A673 (cell line): ENCODE measurements at regions not wholly inside any gene's neighbourhood (a gene's known extent, or its start where the extent isn't known, plus 50 kb on each side); places are given as distances from the start of the nearest gene placed in this dataset.

ENCODE experiments used
- BruUV-seq: library from RNA; stranded (reverse); fragments of 400-500 nt; replicated peaks from 2 replicates; lab custom pipeline; 2021; lab: Mats Ljungman, UMichigan
- CTCF ChIA-PET: fragments of 300-600 bp; sonication (Branson Sonifier 250); formaldehyde crosslinking; loops from one replicate; lab custom pipeline; 2022; ENCODE audit warnings: antibody characterized with exemption; lab: Charles Lee
- POLR2A ChIA-PET: fragments of 300-600 bp; sonication (Branson Sonifier 250); formaldehyde crosslinking; loops from one replicate; lab custom pipeline; 2022; ENCODE audit warnings: antibody characterized with exemption; ENCODE audit not compliant: low non-redundant PET; lab: Charles Lee
- DNase-seq: peaks from one replicate; pipeline ENCODE4 v3.0.0-alpha.2; 2015; ENCODE audit warnings: low spot score
- H3K27ac ChIP-seq: fragments of 200-600 bp; sonication (generic); 2 replicates; pipeline ENCODE4 v1.5.1; 2016; ENCODE audit warnings: mixed run types, low read depth, mild to moderate bottlenecking, mixed read lengths, antibody characterized with exemption, low read length; ENCODE audit not compliant: poor library complexity, severe bottlenecking
- H3K27me3 ChIP-seq: fragments of 200-600 bp; sonication (generic); replicated peaks from 2 replicates; pipeline ENCODE4 v1.6.1; 2017; ENCODE audit warnings: mixed run types, low read depth, mild to moderate bottlenecking, mixed read lengths, antibody characterized with exemption, low read length; ENCODE audit not compliant: insufficient read depth, poor library complexity
- H3K36me3 ChIP-seq: fragments of 200-600 bp; sonication (generic); 2 replicates; pipeline ENCODE4 v1.6.1; 2016; ENCODE audit warnings: mixed run types, mild to moderate bottlenecking, mixed read lengths, antibody characterized with exemption, low read length; ENCODE audit not compliant: insufficient read depth, poor library complexity, severe bottlenecking
- H3K4me1 ChIP-seq: fragments of 200-600 bp; sonication (generic); 2 replicates; pipeline ENCODE4 v1.6.1; 2017; ENCODE audit warnings: mixed run types, mild to moderate bottlenecking, mixed read lengths, antibody characterized with exemption, low read length; ENCODE audit not compliant: insufficient read depth, poor library complexity, severe bottlenecking
- H3K4me3 ChIP-seq: fragments of 200-600 bp; sonication (generic); 2 replicates; pipeline ENCODE4 v1.5.1; 2016; ENCODE audit warnings: low read depth, mixed run types, mild to moderate bottlenecking, mixed read lengths, low read length; ENCODE audit not compliant: poor library complexity, severe bottlenecking
- H3K9me3 ChIP-seq: fragments of 200-600 bp; sonication (generic); 2 replicates; pipeline ENCODE4 v1.6.1; 2016; ENCODE audit warnings: mixed run types, low read depth, mild to moderate bottlenecking, mixed read lengths, antibody characterized with exemption, low read length; ENCODE audit not compliant: poor library complexity, severe bottlenecking
- CTCF ChIP-seq: fragments of 300-800, 200-600 bp; sonication (generic); conservative IDR thresholded peaks from 2 replicates; pipeline ENCODE4 v1.5.1; 2017; ENCODE audit warnings: low read depth, mild to moderate bottlenecking, antibody characterized with exemption, low read length, moderate library complexity, mixed read lengths
- EZH2 ChIP-seq: fragments of 200-600 bp; sonication (generic); IDR thresholded peaks from 2 replicates; pipeline ENCODE4 v1.6.1; 2017; ENCODE audit warnings: borderline replicate concordance, low read depth, mild to moderate bottlenecking, mixed read lengths, antibody characterized with exemption, low read length; ENCODE audit not compliant: poor library complexity, severe bottlenecking
- intact Hi-C: fragments of 100-400 bp; cut with micrococcal nuclease; formaldehyde crosslinking; loops from one replicate; pipeline ENCODE4 v1.10.0; 2022; ENCODE audit not compliant: unreplicated experiment

GRCh38 chr9:107626118-107626517 lies 136.5 kb upstream of the KLF4 start:
- TF ChIP-seq CTCF (no peak), EZH2 (no peak)
- intact Hi-C loops = no loop called here
- Histone ChIP-seq H3K9me3 (no peaks in the 10 kb centered on the region), H3K4me1 (no peaks in the 10 kb centered on the region), H3K27ac (no peak overlapping the region), H3K36me3 (no peaks in the 10 kb centered on the region), H3K27me3 (no peaks in the 10 kb centered on the region), H3K4me3 (no peak overlapping the region)
- no peak for DNase-seq
- ChIA-PET POLR2A (no interaction called here), CTCF (no interaction called here)
- no TSS peak for BruUV-seq

- ChIA-PET CTCF (no interaction called here), POLR2A (no interaction called here)
- no peaks in the 10 kb centered on the region for H3K9me3 ChIP-seq
- no peak for TF ChIP-seq CTCF
- no peak for TF ChIP-seq EZH2
- DNase-seq = no peak
- H3K4me1 ChIP-seq = no peaks in the 10 kb centered on the region
- intact Hi-C loops = no loop called here
- H3K4me3 ChIP-seq = no peak overlapping the region
- no TSS peak for BruUV-seq
- H3K27me3 ChIP-seq = no peaks in the 10 kb centered on the region
- H3K36me3 ChIP-seq = no peaks in the 10 kb centered on the region
- no peak overlapping the region for H3K27ac ChIP-seq
These were observed 135.9 kb upstream of the KLF4 start for GRCh38 chr9:107625383-107625984.

GRCh38 chr9:107624234-107624948 lies 134.8 kb upstream of the KLF4 start:
- intact Hi-C loops = no loop called here
- Histone ChIP-seq H3K27ac (no peak overlapping the region), H3K9me3 (no peaks in the 10 kb centered on the region), H3K4me1 (no peaks in the 10 kb centered on the region), H3K27me3 (no peaks in the 10 kb centered on the region), H3K4me3 (no peak overlapping the region), H3K36me3 (no peaks in the 10 kb centered on the region)
- POLR2A ChIA-PET = no interaction called here
- DNase-seq = no peak
- CTCF ChIA-PET = no interaction called here
- TF ChIP-seq CTCF = no peak
- TF ChIP-seq EZH2 = no peak
- no TSS peak for BruUV-seq
